ENCODE measurements at regions not wholly inside any gene's neighbourhood (a gene's known extent, or its start where the extent isn't known, plus 50 kb on each side); places are given as distances from the start of the nearest gene placed in this dataset.
A peak's percentile ranks its signal among the peaks of the same experiment; 100 is the strongest.

DNA sequence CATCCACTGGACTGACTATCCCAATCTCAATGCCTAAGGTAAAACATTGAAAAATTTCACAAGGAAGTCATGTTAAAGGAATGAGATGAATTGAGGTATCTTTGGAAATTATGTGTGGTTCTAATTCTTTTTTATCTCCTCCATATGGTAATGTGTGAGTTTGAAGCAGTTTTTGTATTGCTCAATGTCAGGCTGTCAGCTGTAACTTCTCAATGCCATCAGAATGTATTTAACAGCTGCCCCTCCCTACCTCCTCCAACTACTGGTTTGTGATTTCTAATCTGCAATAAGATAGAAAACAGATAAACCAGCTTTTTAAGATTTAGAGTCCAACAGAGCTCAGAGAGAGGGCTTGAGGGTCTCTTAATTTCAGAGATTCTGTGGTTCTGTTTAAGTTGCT lies 1005.8 kb upstream of the ADGRB3 start:
- no peak for TF ChIP-seq HMGN3 (IDR thresholded peaks at IDR 0.05; ENCODE audit: borderline replicate concordance, extremely low read depth, insufficient read length, low read depth, low read length)
- no peak for TF ChIP-seq HNRNPUL1 (IDR thresholded peaks at IDR 0.05; ENCODE audit: low read length)
- TF ChIP-seq MEIS2 (IDR thresholded peaks at IDR 0.05; ENCODE audit: partially characterized antibody): no peak
- TF ChIP-seq CEBPG (CRISPR knock-in tag; IDR thresholded peaks at IDR 0.05): no peak
- TF ChIP-seq CEBPG (tag; conservative IDR thresholded peaks at IDR 0.05 in 1 of 2, IDR thresholded peaks at IDR 0.05 in 1 of 2): no peak
- TF ChIP-seq ZNF274 (IDR thresholded peaks at IDR 0.05; ENCODE audit: borderline replicate concordance, low read depth, low read length): no peak
- TF ChIP-seq, protein P1, sequence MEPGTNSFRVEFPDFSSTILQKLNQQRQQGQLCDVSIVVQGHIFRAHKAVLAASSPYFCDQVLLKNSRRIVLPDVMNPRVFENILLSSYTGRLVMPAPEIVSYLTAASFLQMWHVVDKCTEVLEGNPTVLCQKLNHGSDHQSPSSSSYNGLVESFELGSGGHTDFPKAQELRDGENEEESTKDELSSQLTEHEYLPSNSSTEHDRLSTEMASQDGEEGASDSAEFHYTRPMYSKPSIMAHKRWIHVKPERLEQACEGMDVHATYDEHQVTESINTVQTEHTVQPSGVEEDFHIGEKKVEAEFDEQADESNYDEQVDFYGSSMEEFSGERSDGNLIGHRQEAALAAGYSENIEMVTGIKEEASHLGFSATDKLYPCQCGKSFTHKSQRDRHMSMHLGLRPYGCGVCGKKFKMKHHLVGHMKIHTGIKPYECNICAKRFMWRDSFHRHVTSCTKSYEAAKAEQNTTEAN (CRISPR knock-in tag; IDR thresholded peaks at IDR 0.05): no peak
- TF ChIP-seq ZNF217 (CRISPR knock-in tag; IDR thresholded peaks at IDR 0.05): no peak
- TF ChIP-seq, protein P2, sequence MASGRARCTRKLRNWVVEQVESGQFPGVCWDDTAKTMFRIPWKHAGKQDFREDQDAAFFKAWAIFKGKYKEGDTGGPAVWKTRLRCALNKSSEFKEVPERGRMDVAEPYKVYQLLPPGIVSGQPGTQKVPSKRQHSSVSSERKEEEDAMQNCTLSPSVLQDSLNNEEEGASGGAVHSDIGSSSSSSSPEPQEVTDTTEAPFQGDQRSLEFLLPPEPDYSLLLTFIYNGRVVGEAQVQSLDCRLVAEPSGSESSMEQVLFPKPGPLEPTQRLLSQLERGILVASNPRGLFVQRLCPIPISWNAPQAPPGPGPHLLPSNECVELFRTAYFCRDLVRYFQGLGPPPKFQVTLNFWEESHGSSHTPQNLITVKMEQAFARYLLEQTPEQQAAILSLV (tag; IDR thresholded peaks at IDR 0.05): no peak
- TF ChIP-seq, protein P3, sequence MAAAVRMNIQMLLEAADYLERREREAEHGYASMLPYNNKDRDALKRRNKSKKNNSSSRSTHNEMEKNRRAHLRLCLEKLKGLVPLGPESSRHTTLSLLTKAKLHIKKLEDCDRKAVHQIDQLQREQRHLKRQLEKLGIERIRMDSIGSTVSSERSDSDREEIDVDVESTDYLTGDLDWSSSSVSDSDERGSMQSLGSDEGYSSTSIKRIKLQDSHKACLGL (CRISPR knock-in tag; IDR thresholded peaks at IDR 0.05; ENCODE audit: borderline replicate concordance, poor library complexity, severe bottlenecking): no peak
- no peak for TF ChIP-seq PTBP1 (IDR thresholded peaks at IDR 0.05; ENCODE audit: low read depth, low read length)
- no peak for TF ChIP-seq PML (IDR thresholded peaks at IDR 0.05; ENCODE audit: low read length)
- H3K4me1 ChIP-seq (replicated peaks in 1 of 2; ENCODE audit: control insufficient read depth in 2 of 2, insufficient read depth in 2 of 2, low read length in 2 of 2): no peaks in the 10 kb centered on the region
- BruUV-seq (replicated peaks): no TSS peak
- no peak for DNase-seq (ENCODE audit: extremely low read depth in 1 of 4, low spot score in 3 of 4)
- in situ Hi-C loops (cut with MboI) (no loop called here), intact Hi-C loops (cut with micrococcal nuclease) (no loop called here)
- no peaks in the 10 kb centered on the region for H3K79me2 ChIP-seq (ENCODE audit: control insufficient read depth, insufficient read depth, low read length)
- 0 out of 2 replicates have a peak, but pooled peaks cover under 1% of the 10 kb centered on the region for H3K9me3 ChIP-seq (replicated peaks; ENCODE audit: control insufficient read depth, insufficient read depth, low read depth, low read length)
- no peak overlapping the region for H3K4me2 ChIP-seq (ENCODE audit: insufficient read depth, low read length)
- H4K20me1 ChIP-seq (replicated peaks; ENCODE audit: control insufficient read depth, insufficient read depth, low read length): no peaks in the 10 kb centered on the region
- no peaks in the 10 kb centered on the region for H3K36me3 ChIP-seq (ENCODE audit: control insufficient read depth, insufficient read depth, low read length)
- ChIA-PET CTCF (ENCODE audit: low intra/inter-chr PET ratio) (no interaction called here), POLR2A (no interaction called here)
- peak overlapping the region; percentile 5; the same call in 1 of the 2 replicates for H2AFZ ChIP-seq (ENCODE audit: low read depth, low read length)
- no peak for ATAC-seq
- H3K27ac ChIP-seq (ENCODE audit: extremely low read depth, low read depth, low read length): no peak overlapping the region
- no peaks in the 10 kb centered on the region for H3K27me3 ChIP-seq (ENCODE audit: control insufficient read depth in 2 of 2, insufficient read depth in 2 of 2, low read length in 2 of 2)
- FAIRE-seq: no peak
- H3K4me3 ChIP-seq: no peak overlapping the region
- no peak overlapping the region for H3K9ac ChIP-seq (ENCODE audit: insufficient read depth in 1 of 2, low read depth in 2 of 2, low read length in 2 of 2)
- H3K9me1 ChIP-seq (ENCODE audit: control insufficient read depth, insufficient read depth, low read length): no peaks in the 10 kb centered on the region

Measured in K562 (cell line).